ENCODE measurements at regions not wholly inside any gene's neighbourhood (a gene's known extent, or its start where the extent isn't known, plus 50 kb on each side); places are given as distances from the start of the nearest gene placed in this dataset.

- intact Hi-C loops (cut with micrococcal nuclease; ENCODE audit: unreplicated experiment) (no loop called here), in situ Hi-C loops (cut with HindIII; ENCODE audit: extremely low pct_ligation_motif_present, low pct_unique_long_range_greater_than_20kb) (no loop called here)
- Histone ChIP-seq H3K4me1 (ENCODE audit: insufficient read depth, low read length) (no peaks in the 10 kb centered on the region), H3K4me2 (ENCODE audit: low read depth, low read length) (no peak overlapping the region), H3K79me2 (ENCODE audit: insufficient read depth, low read length) (no peaks in the 10 kb centered on the region), H3K27me3 (ENCODE audit: control insufficient read depth in 1 of 2, insufficient read depth in 2 of 2, low read length in 2 of 2) (no peaks in the 10 kb centered on the region), H3K9ac (ENCODE audit: insufficient read depth, low read depth, low read length) (no peak overlapping the region), H3K4me3 (replicated peaks in 1 of 3; ENCODE audit: insufficient read depth in 1 of 3, low read depth in 2 of 3, low read length in 3 of 3) (no peak overlapping the region), H3K27ac (ENCODE audit: extremely low read length, insufficient read depth, low read length) (no peak overlapping the region), H3K36me3 (replicated peaks in 1 of 2; ENCODE audit: control insufficient read depth in 1 of 2, insufficient read depth in 2 of 2, low read length in 2 of 2) (no peaks in the 10 kb centered on the region), H3K9me3 (ENCODE audit: low read length) (peaks cover 92% of the 10 kb centered on the region), H2AFZ (ENCODE audit: low read length) (no peak overlapping the region), H4K20me1 (ENCODE audit: insufficient read depth, low read length) (no peaks in the 10 kb centered on the region)
- DNase-seq (ENCODE audit: low spot score) (no peak), ATAC-seq (no peak), FAIRE-seq (no peak)
- no TSS peak for BruUV-seq (replicated peaks)
- POLR2A ChIA-PET, result no interaction called here
- 0% methylated on average over 1 of the region's 1 CpG for WGBS (ENCODE audit: low lambda C conversion rate)
- TF ChIP-seq FLYWCH1 (CRISPR knock-in tag; IDR thresholded peaks at IDR 0.05) (no peak), KLF13 (CRISPR knock-in tag; IDR thresholded peaks at IDR 0.05) (no peak), ZBTB33 (CRISPR knock-in tag; IDR thresholded peaks at IDR 0.05) (no peak), ZBTB3 (CRISPR knock-in tag; IDR thresholded peaks at IDR 0.05; ENCODE audit: borderline replicate concordance, low read depth) (no peak), GTF2F1 (IDR thresholded peaks at IDR 0.05; ENCODE audit: low read length) (no peak), ZNF276 (CRISPR knock-in tag; IDR thresholded peaks at IDR 0.05; ENCODE audit: low read depth) (no peak), TOE1 (CRISPR knock-in tag; IDR thresholded peaks at IDR 0.05) (no peak), MAZ (IDR thresholded peaks at IDR 0.05; ENCODE audit: borderline replicate concordance, low read depth, low read length) (no peak), MAZ (CRISPR knock-in tag; IDR thresholded peaks at IDR 0.05; ENCODE audit: low read depth) (no peak)
- CTCF ChIA-PET (ENCODE audit: low intra/inter-chr PET ratio, low total read pairs), result no interaction called here
Measured at GRCh38 chr15:46815765-46816164, 901.5 kb upstream of the SEMA6D start.
